H9 (cell line): ENCODE measurements at regions not wholly inside any gene's neighbourhood (a gene's known extent, or its start where the extent isn't known, plus 50 kb on each side); places are given as distances from the start of the nearest gene placed in this dataset.

Experiments
- DNase-seq: peaks from one replicate; pipeline ENCODE4 v3.0.0-alpha.2; 2017
- H2AFZ ChIP-seq: one replicate; pipeline ENCODE4 v1.6.1; 2013; ENCODE audit warnings: mild to moderate bottlenecking, low read length, control low read depth, moderate library complexity
- H2AK5ac ChIP-seq: 2 replicates; pipeline ENCODE4 v1.6.1; 2013; ENCODE audit warnings: low read length, control low read depth, mixed read lengths; ENCODE audit not compliant: insufficient read length
- H2BK120ac ChIP-seq: one replicate; pipeline ENCODE4 v1.6.1; 2013; ENCODE audit warnings: low read depth, mild to moderate bottlenecking, low read length, control low read depth, inconsistent platforms; ENCODE audit not compliant: poor library complexity, severe bottlenecking
- H2BK12ac ChIP-seq: 2 replicates; pipeline ENCODE4 v1.6.1; 2013; ENCODE audit warnings: low read length, control low read depth, mixed read lengths, low read depth; ENCODE audit not compliant: insufficient read length
- H2BK15ac ChIP-seq: 2 replicates; pipeline ENCODE4 v1.6.1; 2013; ENCODE audit warnings: low read depth, low read length, control low read depth
- H2BK20ac ChIP-seq: one replicate; pipeline ENCODE4 v1.6.1; 2013; ENCODE audit warnings: low read depth, mild to moderate bottlenecking, low read length, control low read depth, inconsistent platforms; ENCODE audit not compliant: poor library complexity, severe bottlenecking
- H2BK5ac ChIP-seq: 2 replicates; pipeline ENCODE4 v1.6.1; 2013; ENCODE audit warnings: low read length, control low read depth, mixed read lengths; ENCODE audit not compliant: insufficient read length
- H3K14ac ChIP-seq: 2 replicates; pipeline ENCODE4 v1.6.1; 2013; ENCODE audit warnings: low read length, control low read depth; ENCODE audit not compliant: insufficient read depth
- H3K18ac ChIP-seq: 2 replicates; pipeline ENCODE4 v1.6.1; 2013; ENCODE audit warnings: low read depth, mild to moderate bottlenecking, mixed read lengths, low read length, control low read depth; ENCODE audit not compliant: insufficient read length
- H3K23ac ChIP-seq: 2 replicates; pipeline ENCODE4 v1.6.1; 2013; ENCODE audit warnings: low read length, control low read depth, mixed read lengths, low read depth; ENCODE audit not compliant: insufficient read length
- H3K23me2 ChIP-seq: 2 replicates; pipeline ENCODE4 v1.6.1; 2013; ENCODE audit warnings: low read depth, mild to moderate bottlenecking, mixed read lengths, low read length, control low read depth; ENCODE audit not compliant: insufficient read length, poor library complexity, severe bottlenecking
- H3K27ac ChIP-seq: 2 replicates; pipeline ENCODE4 v1.5.1; 2013; ENCODE audit warnings: low read length, control low read depth, mixed read lengths, low read depth; ENCODE audit not compliant: insufficient read length
- H3K27me3 ChIP-seq: 2 replicates; pipeline ENCODE4 v1.6.1; 2013; ENCODE audit warnings: low read length, control low read depth, inconsistent platforms; ENCODE audit not compliant: insufficient read depth
- H3K4ac ChIP-seq: 2 replicates; pipeline ENCODE4 v1.6.1; 2013; ENCODE audit warnings: low read depth, mild to moderate bottlenecking, control low read depth, inconsistent platforms, low read length, moderate library complexity
- H3K4me1 ChIP-seq: 2 replicates; pipeline ENCODE4 v1.6.1; 2013; ENCODE audit warnings: low read length, control low read depth, inconsistent platforms; ENCODE audit not compliant: insufficient read depth
- H3K4me2 ChIP-seq: 2 replicates; pipeline ENCODE4 v1.6.1; 2013; ENCODE audit warnings: low read length, control low read depth, mixed read lengths; ENCODE audit not compliant: insufficient read length, insufficient read depth
- H3K56ac ChIP-seq: 2 replicates; pipeline ENCODE4 v1.6.1; 2013; ENCODE audit warnings: low read depth, mild to moderate bottlenecking, mixed read lengths, low read length, control low read depth; ENCODE audit not compliant: insufficient read length
- H3K79me1 ChIP-seq: 2 replicates; pipeline ENCODE4 v1.6.1; 2013; ENCODE audit warnings: low read depth, mild to moderate bottlenecking, moderate library complexity, low read length, control low read depth, inconsistent platforms; ENCODE audit not compliant: insufficient read depth, poor library complexity, severe bottlenecking
- H3K79me2 ChIP-seq: 2 replicates; pipeline ENCODE4 v1.6.1; 2013; ENCODE audit warnings: low read length, control low read depth, inconsistent platforms; ENCODE audit not compliant: insufficient read depth
- H3K9ac ChIP-seq: 2 replicates; pipeline ENCODE4 v1.6.1; 2013; ENCODE audit warnings: low read length, control low read depth, mixed read lengths; ENCODE audit not compliant: insufficient read length; ENCODE audit errors: extremely low read depth
- H3K9me3 ChIP-seq: one replicate; pipeline ENCODE4 v1.6.1; 2013; ENCODE audit warnings: low read depth, low read length, inconsistent platforms; ENCODE audit not compliant: control insufficient read depth
- H3T11ph ChIP-seq: one replicate; pipeline ENCODE4 v1.6.1; 2013; ENCODE audit warnings: mild to moderate bottlenecking, low read length, control low read depth, inconsistent platforms
- H4K20me1 ChIP-seq: one replicate; pipeline ENCODE4 v1.6.1; 2013; ENCODE audit not compliant: control insufficient read depth, insufficient read length, insufficient read depth
- H4K5ac ChIP-seq: 2 replicates; pipeline ENCODE4 v1.6.1; 2013; ENCODE audit warnings: low read depth, mild to moderate bottlenecking, mixed read lengths, low read length, control low read depth; ENCODE audit not compliant: insufficient read length
- H4K8ac ChIP-seq: replicated peaks from 2 replicates; pipeline ENCODE4 v1.6.1; 2013; ENCODE audit warnings: low read length, control low read depth, mixed read lengths, low read depth; ENCODE audit not compliant: insufficient read length
- H4K91ac ChIP-seq: 2 replicates; pipeline ENCODE4 v1.6.1; 2013; ENCODE audit warnings: low read depth, mild to moderate bottlenecking, moderate library complexity, mixed read lengths, low read length, control low read depth; ENCODE audit not compliant: insufficient read length
- H3K27ac Mint-ChIP-seq, 3 experiments: 2 replicates in 2 of 3; 3 replicates in 1 of 3; pipeline ENCODE4 v1.8.0; 2020 to 2021; ENCODE audit warnings: mixed read lengths in 3 of 3, mild to moderate bottlenecking in 1 of 3, moderate library complexity in 1 of 3
- H3K27me3 Mint-ChIP-seq: 2 replicates; pipeline ENCODE4 v1.8.0; 2021; ENCODE audit warnings: low read depth, mild to moderate bottlenecking, moderate library complexity, mixed read lengths
- H3K36me3 Mint-ChIP-seq, 3 experiments: 2 replicates in 2 of 3; 3 replicates in 1 of 3; pipeline ENCODE4 v1.8.0; 2020 to 2021; ENCODE audit warnings: low read depth in 3 of 3, mixed read lengths in 3 of 3; ENCODE audit not compliant: insufficient read depth in 1 of 3
- H3K4me1 Mint-ChIP-seq, 2 experiments: 2 replicates each; pipeline ENCODE4 v1.8.0; 2020; ENCODE audit warnings: mixed read lengths in 2 of 2
- H3K4me3 Mint-ChIP-seq, 2 experiments: 2 replicates in 1 of 2; 3 replicates in 1 of 2; pipeline ENCODE4 v1.8.0; 2020 to 2021; ENCODE audit warnings: mild to moderate bottlenecking in 2 of 2, mixed read lengths in 2 of 2, moderate library complexity in 1 of 2
- H3K9me3 Mint-ChIP-seq, 2 experiments: 2 replicates in 1 of 2; 3 replicates in 1 of 2; pipeline ENCODE4 v1.8.0; 2020; ENCODE audit warnings: mild to moderate bottlenecking in 2 of 2, mixed read lengths in 2 of 2, moderate library complexity in 1 of 2
- WGBS: extraction: QIAGEN DNeasy Blood & Tissue Kit; methylation state at CpG from one replicate; pipeline ENCODE4 v1.1.7; 2013; ENCODE audit warnings: missing lambda C conversion rate, low lambda C conversion rate, mixed read lengths; ENCODE audit not compliant: insufficient read length; ENCODE audit errors: extremely low coverage; 5-methylcytosine and 5-hydroxymethylcytosine counted together
- TF ChIP-seq, protein P1 (sequence below): fragments of 200-600 bp; sonication (generic); conservative IDR thresholded peaks from 3 replicates; pipeline ENCODE4 v1.8.0; 2021; ENCODE audit warnings: antibody characterized with exemption, mild to moderate bottlenecking

DNA sequence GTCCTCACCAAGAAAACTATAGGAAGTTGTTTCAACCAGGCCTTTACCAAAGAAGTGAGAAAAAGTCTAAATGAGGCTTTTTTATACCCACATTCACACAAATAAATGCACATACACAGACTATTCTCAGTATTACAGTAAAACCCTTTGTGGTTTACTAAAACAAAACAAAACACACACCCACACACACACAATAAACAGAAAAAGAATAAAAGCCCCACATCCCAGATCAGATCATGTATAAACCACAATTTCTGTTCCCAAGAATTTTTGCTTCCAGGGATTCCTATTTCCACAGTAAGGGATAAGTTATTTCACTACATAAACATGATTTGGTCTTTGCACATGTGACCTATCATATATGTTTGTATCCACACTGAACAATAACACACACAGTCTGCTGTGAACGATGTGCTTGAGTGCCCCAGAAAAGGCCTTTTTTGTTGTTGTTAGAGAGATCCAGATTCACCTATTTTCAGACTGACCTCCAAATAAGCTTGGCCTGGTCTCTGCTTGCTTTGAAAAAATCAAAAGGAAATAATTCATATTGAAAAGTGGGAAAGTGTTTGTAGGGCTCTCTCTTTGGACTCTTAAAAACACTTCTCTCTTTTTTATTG, 283.4 kb upstream of the ATP11B start:
- Histone ChIP-seq H3K23me2 (no peaks in the 10 kb centered on the region), H3K4me2 (no peak overlapping the region), H4K20me1 (no peaks in the 10 kb centered on the region), H3K18ac (no peak overlapping the region), H2AK5ac (no peak overlapping the region), H3K27ac (no peak overlapping the region), H2BK120ac (no peak overlapping the region), H3K4me1 (no peaks in the 10 kb centered on the region; the same call in 1 of the 2 replicates), H4K91ac (no peak overlapping the region), H3K56ac (no peak overlapping the region), H4K8ac (no peak overlapping the region), H2AFZ (no peak overlapping the region), H3K14ac (no peak overlapping the region), H3K79me1 (no peaks in the 10 kb centered on the region), H2BK12ac (no peak overlapping the region), H3K27me3 (no peaks in the 10 kb centered on the region), H3K9ac (no peak overlapping the region), H3K23ac (no peak overlapping the region), H3K79me2 (0 out of 2 replicates have a peak, but pooled peaks cover 2% of the 10 kb centered on the region), H3T11ph (no peak overlapping the region), H2BK20ac (no peak overlapping the region), H4K5ac (no peak overlapping the region), H3K9me3 (no peaks in the 10 kb centered on the region), H2BK5ac (no peak overlapping the region), H3K4ac (no peak overlapping the region), H2BK15ac (no peak overlapping the region)
- Mint-ChIP-seq H3K36me3 (no peaks in the 10 kb centered on the region), H3K4me1 (peaks cover 18 to 24% of the 10 kb centered on the region in 2 experiments), H3K4me3 (no peak overlapping the region), H3K27ac (no peak overlapping the region; a peak in 1 of 7 replicates), H3K27me3 (peaks cover 3% of the 10 kb centered on the region), H3K9me3 (no peaks in the 10 kb centered on the region)
- WGBS, result no CpG with 5 or more reads among the region's 1 CpG
- TF ChIP-seq, protein P1, sequence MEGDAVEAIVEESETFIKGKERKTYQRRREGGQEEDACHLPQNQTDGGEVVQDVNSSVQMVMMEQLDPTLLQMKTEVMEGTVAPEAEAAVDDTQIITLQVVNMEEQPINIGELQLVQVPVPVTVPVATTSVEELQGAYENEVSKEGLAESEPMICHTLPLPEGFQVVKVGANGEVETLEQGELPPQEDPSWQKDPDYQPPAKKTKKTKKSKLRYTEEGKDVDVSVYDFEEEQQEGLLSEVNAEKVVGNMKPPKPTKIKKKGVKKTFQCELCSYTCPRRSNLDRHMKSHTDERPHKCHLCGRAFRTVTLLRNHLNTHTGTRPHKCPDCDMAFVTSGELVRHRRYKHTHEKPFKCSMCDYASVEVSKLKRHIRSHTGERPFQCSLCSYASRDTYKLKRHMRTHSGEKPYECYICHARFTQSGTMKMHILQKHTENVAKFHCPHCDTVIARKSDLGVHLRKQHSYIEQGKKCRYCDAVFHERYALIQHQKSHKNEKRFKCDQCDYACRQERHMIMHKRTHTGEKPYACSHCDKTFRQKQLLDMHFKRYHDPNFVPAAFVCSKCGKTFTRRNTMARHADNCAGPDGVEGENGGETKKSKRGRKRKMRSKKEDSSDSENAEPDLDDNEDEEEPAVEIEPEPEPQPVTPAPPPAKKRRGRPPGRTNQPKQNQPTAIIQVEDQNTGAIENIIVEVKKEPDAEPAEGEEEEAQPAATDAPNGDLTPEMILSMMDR, result no peak
- no peak for DNase-seq
